Ovary (tissue), 7 donors: ENCODE measurements at regions not wholly inside any gene's neighbourhood (a gene's known extent, or its start where the extent isn't known, plus 50 kb on each side); places are given as distances from the start of the nearest gene placed in this dataset. TPM values are rescaled to one million over a fixed set of nuclear protein-coding genes. Genes with fewer than 3 reads are reported as not detected.

Source experiments
- DNase-seq, 5 donors: peaks; one replicate each; pipeline ENCODE4 v3.0.0-alpha.2; 2019 to 2020
- H3K27ac ChIP-seq, 2 donors: fragments of 200-600 bp; one replicate each; pipeline versions ENCODE4 v1.5.1 to v1.8.0; 2019 to 2022
- H3K27me3 ChIP-seq: fragments of 200-600 bp; one replicate; pipeline ENCODE4 v1.8.0; 2022
- H3K36me3 ChIP-seq: fragments of 200-600 bp; sonication (generic); one replicate; pipeline ENCODE4 v1.5.1; 2019
- H3K4me1 ChIP-seq: one replicate; pipeline ENCODE4 v1.8.1; 2013; ENCODE audit warnings: mild to moderate bottlenecking, moderate library complexity; ENCODE audit not compliant: insufficient read depth
- H3K4me3 ChIP-seq: fragments of 200-600 bp; sonication (generic); one replicate; pipeline ENCODE4 v1.5.1; 2017
- H3K9me3 ChIP-seq, 2 donors: fragments of 200-600 bp in 1 of 2; sonication (generic) in 1 of 2; one replicate each; pipeline versions ENCODE4 v1.5.1 to v1.8.1; 2013 to 2019; ENCODE audit warnings: mild to moderate bottlenecking in 1 of 2, moderate library complexity in 1 of 2
- CTCF ChIP-seq, 3 donors: fragments of 450-650 bp in 2 of 3; fragments of 200-600 bp in 1 of 3; IDR thresholded peaks; one replicate each; pipeline versions ENCODE4 v1.5.1 to v1.8.0; 2016 to 2022; ENCODE audit warnings: antibody characterized with exemption in 3 of 3, mild to moderate bottlenecking in 1 of 3
- POLR2A ChIP-seq: fragments of 450-650 bp; IDR thresholded peaks from one replicate; pipeline ENCODE4 v1.6.1; 2017; ENCODE audit warnings: antibody characterized with exemption, mild to moderate bottlenecking, moderate library complexity
- WGBS, 3 donors: extraction: QIAGEN DNeasy Blood & Tissue Kit in 1 of 3; methylation state at CpG; one replicate each; pipeline versions ENCODE4 v1.1.5 to v1.1.7; 2013 to 2017; 5-methylcytosine and 5-hydroxymethylcytosine counted together
- intact Hi-C, 4 donors: fragments of 100-400 bp; cut with DNase I; formaldehyde crosslinking; loops; one replicate each; pipeline versions ENCODE4 v1.11.0 to v1.15.1; 2022 to 2023
- small RNA-seq: library from RNA; depleted of rRNA; stranded (forward); fragments of <200 nt; gene quantifications from one replicate; pipeline ENCODE3, GENCODE V24; 2016
- donor health status: DM: no; HTN: no; CAD: no; lungs with moderate emphysema.
- donor health status: DM: no; HTN: no; CAD: no.
- donor health status: Bipolar disorder and iron deficiency.
- donor health status: DM: no; HTN: no; CAD: no.
- donor health status: DM: yes; HTN: yes; CAD: no.

DNA sequence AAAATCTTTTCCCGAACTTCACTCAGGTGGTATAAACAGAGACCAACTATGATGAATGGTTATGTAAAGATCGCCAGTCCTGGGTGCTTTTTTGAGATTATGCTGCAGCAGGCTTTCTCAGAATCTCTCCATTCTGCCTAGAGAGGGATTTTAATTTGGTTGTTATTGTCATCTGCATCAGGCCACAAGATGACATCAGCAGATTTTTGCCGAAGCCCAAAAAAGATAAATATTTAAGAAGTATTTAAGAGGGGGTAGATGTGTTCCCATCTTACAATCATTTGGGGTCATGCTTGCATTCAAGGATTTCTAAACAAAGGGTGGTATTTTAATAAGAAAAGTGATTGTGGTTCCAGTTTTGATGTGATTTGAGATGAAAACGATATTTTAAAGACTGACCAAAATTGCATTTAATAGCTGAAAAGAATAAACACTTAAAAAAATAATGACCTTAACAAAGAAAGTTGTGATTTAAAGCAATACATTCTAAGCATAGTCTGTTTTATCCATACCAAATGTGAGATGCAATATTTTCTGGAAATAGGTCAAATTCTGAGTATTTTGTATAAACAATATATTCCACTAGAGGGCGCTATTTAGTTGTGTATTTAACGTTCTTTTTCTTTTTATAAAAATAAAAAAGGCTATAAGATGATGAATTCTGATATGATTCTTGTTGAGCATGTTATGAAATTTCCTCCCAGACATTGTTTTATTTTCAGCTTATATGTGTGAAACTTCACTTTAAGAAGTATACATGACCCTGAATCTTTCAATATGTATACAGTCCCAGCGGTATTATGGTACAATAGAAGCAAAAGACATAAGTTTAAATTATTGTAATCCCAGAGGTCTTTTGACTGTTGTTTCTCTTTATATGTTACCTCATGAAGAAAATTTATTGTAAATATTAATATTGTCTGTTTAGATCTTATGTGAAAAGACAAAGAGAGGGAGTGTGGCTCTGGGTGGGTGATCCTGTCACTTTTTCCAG is 51.0 kb upstream of the ZFP64 start:
- Histone ChIP-seq H3K4me3 (no peak overlapping the region), H3K4me1 (no peaks in the 10 kb centered on the region), H3K36me3 (no peaks in the 10 kb centered on the region), H3K9me3 (no peaks in the 10 kb centered on the region), H3K27ac (no peak overlapping the region), H3K27me3 (no peaks in the 10 kb centered on the region)
- peak in 1 of 3 donors; percentile 16 for TF ChIP-seq CTCF (IDR thresholded peaks at IDR 0.05)
- no peak for TF ChIP-seq POLR2A
- intact Hi-C loops, result no loop called here
- WGBS, 3 donors, result 43 to 51% (median 45%) methylated on average over 7 of the region's 7 CpGs
- no peak for DNase-seq

Small RNAs in the stretch of these regions (small RNA-seq; reads per million reads assigned to genes)
- not detected for gene RF02271
- not detected for gene RPL36P1
